ENCODE measurements at regions not wholly inside any gene's neighbourhood (a gene's known extent, or its start where the extent isn't known, plus 50 kb on each side); places are given as distances from the start of the nearest gene placed in this dataset.

- DNase-seq (ENCODE audit: low read depth, low spot score): no peak
- ChIA-PET CTCF (interaction anchor here (0.9 to 3.3 kb wide), 5 partner anchors 14 to 473 kb away, joined by 3 to 14 read pairs (median 3); no protein-coding TSS in a partner anchor), POLR2A (no interaction called here)
- H3K4me3 ChIP-seq (ENCODE audit: low read depth, low read length): no peak overlapping the region
- TF ChIP-seq CTCF (IDR thresholded peaks at IDR 0.05; ENCODE audit: insufficient read depth, low read length, missing control alignments): no peak
Measured at GRCh38 chr2:176614049-176614448, 344.8 kb downstream of the MTX2 start.

GRCh38 chr2:176614930-176615329 lies 345.7 kb downstream of the MTX2 start:
- DNase-seq (ENCODE audit: low read depth, low spot score): no peak
- POLR2A ChIA-PET: no interaction called here
- CTCF ChIA-PET: interaction anchor here (0.7 to 1.6 kb wide), 6 partner anchors 13 to 484 kb away, joined by 3 to 4 read pairs (median 3); no protein-coding TSS in a partner anchor
- TF ChIP-seq CTCF (IDR thresholded peaks at IDR 0.05; ENCODE audit: insufficient read depth, low read length, missing control alignments): no peak
- H3K4me3 ChIP-seq (ENCODE audit: low read depth, low read length): no peak overlapping the region

GRCh38 chr2:176619504-176619903 lies 350.3 kb downstream of the MTX2 start:
- ChIA-PET CTCF (interaction anchor here (1.0 kb wide), 1 partner anchor 16 kb away, joined by 3 read pairs; no protein-coding TSS in a partner anchor), POLR2A (no interaction called here)
- DNase-seq (ENCODE audit: low read depth, low spot score): no peak
- TF ChIP-seq CTCF (IDR thresholded peaks at IDR 0.05; ENCODE audit: insufficient read depth, low read length, missing control alignments): no peak
- H3K4me3 ChIP-seq (ENCODE audit: low read depth, low read length): no peak overlapping the region

- no peak for DNase-seq (ENCODE audit: low read depth, low spot score)
- ChIA-PET POLR2A (no interaction called here), CTCF (interaction anchor here (0.7 to 1.3 kb wide), 5 partner anchors 14 to 67 kb away, joined by 3 to 7 read pairs (median 3); no protein-coding TSS in a partner anchor)
- TF ChIP-seq CTCF (IDR thresholded peaks at IDR 0.05; ENCODE audit: insufficient read depth, low read length, missing control alignments): no peak
- no peak overlapping the region for H3K4me3 ChIP-seq (ENCODE audit: low read depth, low read length)
Measured at GRCh38 chr2:176621350-176621749, 352.1 kb downstream of the MTX2 start.

GRCh38 chr2:176622792-176623191 lies 353.6 kb downstream of the MTX2 start:
- POLR2A ChIA-PET: no interaction called here
- DNase-seq (ENCODE audit: low read depth, low spot score): no peak
- TF ChIP-seq CTCF (IDR thresholded peaks at IDR 0.05; ENCODE audit: insufficient read depth, low read length, missing control alignments): no peak
- CTCF ChIA-PET: interaction anchor here (1.2 to 1.3 kb wide), 3 partner anchors 16 to 28 kb away, joined by 3 to 4 read pairs (median 3); no protein-coding TSS in a partner anchor
- H3K4me3 ChIP-seq (ENCODE audit: low read depth, low read length): no peak overlapping the region

GRCh38 chr2:176626796-176627195 lies 357.6 kb downstream of the MTX2 start:
- DNase-seq (ENCODE audit: low read depth, low spot score): no peak
- CTCF ChIA-PET: interaction anchor here (33.0 kb wide), 1 partner anchor 492 kb away, joined by 1421 read pairs; the partner anchor contains the start of genes HOXD8 and HOXD9
- POLR2A ChIA-PET: no interaction called here

More at GRCh38 chr2:176626796-176627195, 357.6 kb downstream of the MTX2 start:
- TF ChIP-seq CTCF (IDR thresholded peaks at IDR 0.05; ENCODE audit: insufficient read depth, low read length, missing control alignments): no peak
- H3K4me3 ChIP-seq (ENCODE audit: low read depth, low read length): no peak overlapping the region

Data from AG04449 (cell line).